ENCODE measurements at regions not wholly inside any gene's neighbourhood (a gene's known extent, or its start where the extent isn't known, plus 50 kb on each side); places are given as distances from the start of the nearest gene placed in this dataset.

DNA sequence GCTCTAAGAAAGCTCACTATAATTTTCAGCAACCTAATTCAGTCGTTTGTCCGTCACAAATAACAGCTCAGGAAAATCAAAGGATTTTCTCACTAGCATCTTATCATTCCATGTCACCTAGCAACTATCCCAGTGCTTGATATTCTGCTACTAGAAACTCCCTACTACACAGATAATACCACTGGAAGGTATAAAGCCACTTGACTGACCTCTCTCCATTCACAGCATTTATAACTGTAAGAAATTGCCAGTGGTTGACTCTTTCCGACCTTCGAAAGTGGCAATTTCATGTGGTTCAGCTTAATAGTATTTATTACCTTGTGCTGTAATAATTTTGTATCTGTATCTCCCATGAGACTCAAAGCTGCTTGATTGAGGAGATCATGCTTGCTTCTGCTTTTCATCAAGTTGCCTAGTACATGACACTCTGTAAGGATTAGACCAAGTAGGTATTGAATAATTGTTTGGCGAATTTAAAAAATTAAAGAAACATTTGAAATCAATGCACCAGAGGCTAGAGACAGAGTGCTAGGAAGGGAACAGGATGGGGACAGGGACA is 79.6 kb upstream of the TACR1 start:
- no peak overlapping the region for H2AFZ ChIP-seq
- peaks cover 26% of the 10 kb centered on the region for H3K4me1 Mint-ChIP-seq
- DNase-seq (ENCODE audit: low spot score) (no peak), ATAC-seq (no peak)
- no peak overlapping the region for H3K4me2 ChIP-seq
- H3K4me3 ChIP-seq = no peak overlapping the region
- H3K4me3 Mint-ChIP-seq = no peak overlapping the region
- no peaks in the 10 kb centered on the region for H4K20me1 ChIP-seq (replicated peaks; ENCODE audit: insufficient read depth)
- TF ChIP-seq ZNF331 (CRISPR knock-in tag; IDR thresholded peaks at IDR 0.05; ENCODE audit: low read depth) = no peak
- TF ChIP-seq POLR2AphosphoS5 (IDR thresholded peaks at IDR 0.05; ENCODE audit: low read depth) = no peak
- TF ChIP-seq, protein P1, sequence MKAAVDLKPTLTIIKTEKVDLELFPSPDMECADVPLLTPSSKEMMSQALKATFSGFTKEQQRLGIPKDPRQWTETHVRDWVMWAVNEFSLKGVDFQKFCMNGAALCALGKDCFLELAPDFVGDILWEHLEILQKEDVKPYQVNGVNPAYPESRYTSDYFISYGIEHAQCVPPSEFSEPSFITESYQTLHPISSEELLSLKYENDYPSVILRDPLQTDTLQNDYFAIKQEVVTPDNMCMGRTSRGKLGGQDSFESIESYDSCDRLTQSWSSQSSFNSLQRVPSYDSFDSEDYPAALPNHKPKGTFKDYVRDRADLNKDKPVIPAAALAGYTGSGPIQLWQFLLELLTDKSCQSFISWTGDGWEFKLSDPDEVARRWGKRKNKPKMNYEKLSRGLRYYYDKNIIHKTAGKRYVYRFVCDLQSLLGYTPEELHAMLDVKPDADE (IDR thresholded peaks at IDR 0.05) = no peak
- TF ChIP-seq STAT1 (IDR thresholded peaks at IDR 0.05; ENCODE audit: unreplicated experiment) = no peak
- TF ChIP-seq, protein P2, sequence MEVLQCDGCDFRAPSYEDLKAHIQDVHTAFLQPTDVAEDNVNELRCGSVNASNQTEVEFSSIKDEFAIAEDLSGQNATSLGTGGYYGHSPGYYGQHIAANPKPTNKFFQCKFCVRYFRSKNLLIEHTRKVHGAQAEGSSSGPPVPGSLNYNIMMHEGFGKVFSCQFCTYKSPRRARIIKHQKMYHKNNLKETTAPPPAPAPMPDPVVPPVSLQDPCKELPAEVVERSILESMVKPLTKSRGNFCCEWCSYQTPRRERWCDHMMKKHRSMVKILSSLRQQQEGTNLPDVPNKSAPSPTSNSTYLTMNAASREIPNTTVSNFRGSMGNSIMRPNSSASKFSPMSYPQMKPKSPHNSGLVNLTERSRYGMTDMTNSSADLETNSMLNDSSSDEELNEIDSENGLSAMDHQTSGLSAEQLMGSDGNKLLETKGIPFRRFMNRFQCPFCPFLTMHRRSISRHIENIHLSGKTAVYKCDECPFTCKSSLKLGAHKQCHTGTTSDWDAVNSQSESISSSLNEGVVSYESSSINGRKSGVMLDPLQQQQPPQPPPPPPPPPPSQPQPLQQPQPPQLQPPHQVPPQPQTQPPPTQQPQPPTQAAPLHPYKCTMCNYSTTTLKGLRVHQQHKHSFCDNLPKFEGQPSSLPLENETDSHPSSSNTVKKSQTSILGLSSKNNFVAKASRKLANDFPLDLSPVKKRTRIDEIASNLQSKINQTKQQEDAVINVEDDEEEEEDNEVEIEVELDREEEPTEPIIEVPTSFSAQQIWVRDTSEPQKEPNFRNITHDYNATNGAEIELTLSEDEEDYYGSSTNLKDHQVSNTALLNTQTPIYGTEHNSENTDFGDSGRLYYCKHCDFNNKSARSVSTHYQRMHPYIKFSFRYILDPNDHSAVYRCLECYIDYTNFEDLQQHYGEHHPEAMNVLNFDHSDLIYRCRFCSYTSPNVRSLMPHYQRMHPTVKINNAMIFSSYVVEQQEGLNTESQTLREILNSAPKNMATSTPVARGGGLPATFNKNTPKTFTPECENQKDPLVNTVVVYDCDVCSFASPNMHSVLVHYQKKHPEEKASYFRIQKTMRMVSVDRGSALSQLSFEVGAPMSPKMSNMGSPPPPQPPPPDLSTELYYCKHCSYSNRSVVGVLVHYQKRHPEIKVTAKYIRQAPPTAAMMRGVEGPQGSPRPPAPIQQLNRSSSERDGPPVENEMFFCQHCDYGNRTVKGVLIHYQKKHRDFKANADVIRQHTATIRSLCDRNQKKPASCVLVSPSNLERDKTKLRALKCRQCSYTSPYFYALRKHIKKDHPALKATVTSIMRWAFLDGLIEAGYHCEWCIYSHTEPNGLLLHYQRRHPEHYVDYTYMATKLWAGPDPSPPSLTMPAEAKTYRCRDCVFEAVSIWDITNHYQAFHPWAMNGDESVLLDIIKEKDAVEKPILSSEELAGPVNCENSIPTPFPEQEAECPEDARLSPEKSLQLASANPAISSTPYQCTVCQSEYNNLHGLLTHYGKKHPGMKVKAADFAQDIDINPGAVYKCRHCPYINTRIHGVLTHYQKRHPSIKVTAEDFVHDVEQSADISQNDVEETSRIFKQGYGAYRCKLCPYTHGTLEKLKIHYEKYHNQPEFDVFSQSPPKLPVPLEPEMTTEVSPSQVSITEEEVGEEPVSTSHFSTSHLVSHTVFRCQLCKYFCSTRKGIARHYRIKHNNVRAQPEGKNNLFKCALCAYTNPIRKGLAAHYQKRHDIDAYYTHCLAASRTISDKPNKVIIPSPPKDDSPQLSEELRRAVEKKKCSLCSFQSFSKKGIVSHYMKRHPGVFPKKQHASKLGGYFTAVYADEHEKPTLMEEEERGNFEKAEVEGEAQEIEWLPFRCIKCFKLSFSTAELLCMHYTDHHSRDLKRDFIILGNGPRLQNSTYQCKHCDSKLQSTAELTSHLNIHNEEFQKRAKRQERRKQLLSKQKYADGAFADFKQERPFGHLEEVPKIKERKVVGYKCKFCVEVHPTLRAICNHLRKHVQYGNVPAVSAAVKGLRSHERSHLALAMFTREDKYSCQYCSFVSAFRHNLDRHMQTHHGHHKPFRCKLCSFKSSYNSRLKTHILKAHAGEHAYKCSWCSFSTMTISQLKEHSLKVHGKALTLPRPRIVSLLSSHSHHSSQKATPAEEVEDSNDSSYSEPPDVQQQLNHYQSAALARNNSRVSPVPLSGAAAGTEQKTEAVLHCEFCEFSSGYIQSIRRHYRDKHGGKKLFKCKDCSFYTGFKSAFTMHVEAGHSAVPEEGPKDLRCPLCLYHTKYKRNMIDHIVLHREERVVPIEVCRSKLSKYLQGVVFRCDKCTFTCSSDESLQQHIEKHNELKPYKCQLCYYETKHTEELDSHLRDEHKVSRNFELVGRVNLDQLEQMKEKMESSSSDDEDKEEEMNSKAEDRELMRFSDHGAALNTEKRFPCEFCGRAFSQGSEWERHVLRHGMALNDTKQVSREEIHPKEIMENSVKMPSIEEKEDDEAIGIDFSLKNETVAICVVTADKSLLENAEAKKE (CRISPR knock-in tag; IDR thresholded peaks at IDR 0.05) = no peak
- no peak for TF ChIP-seq NANOG (IDR thresholded peaks at IDR 0.05; ENCODE audit: borderline replicate concordance)
- TF ChIP-seq EZH2phosphoT487 (IDR thresholded peaks at IDR 0.05; ENCODE audit: unreplicated experiment) = no peak
- TF ChIP-seq JUNB (IDR thresholded peaks at IDR 0.05; ENCODE audit: unreplicated experiment) = no peak
- no peak for TF ChIP-seq EZH2 (IDR thresholded peaks at IDR 0.05; ENCODE audit: low read depth, unreplicated experiment)
- H3K4me1 ChIP-seq (ENCODE audit: insufficient read depth) = peaks cover 23% of the 10 kb centered on the region
- H3K27me3 ChIP-seq (ENCODE audit: insufficient read depth) = no peaks in the 10 kb centered on the region
- H3K36me3 ChIP-seq (ENCODE audit: insufficient read depth) = no peaks in the 10 kb centered on the region
- no peaks in the 10 kb centered on the region for H3K36me3 Mint-ChIP-seq (ENCODE audit: low read depth)
- H3K79me2 ChIP-seq (replicated peaks; ENCODE audit: insufficient read depth) = no peaks in the 10 kb centered on the region
- H3K27ac ChIP-seq (ENCODE audit: low read depth) = no peak overlapping the region
- H3K27ac Mint-ChIP-seq = no peak overlapping the region
- H3K9me3 Mint-ChIP-seq = no peaks in the 10 kb centered on the region; the same call in 2 of the 3 replicates
- H3K27me3 Mint-ChIP-seq (ENCODE audit: insufficient read depth, low read depth, poor library complexity) = no peaks in the 10 kb centered on the region
- H3F3A ChIP-seq (replicated peaks; ENCODE audit: low read depth) = no peaks in the 10 kb centered on the region
- H3K9me2 ChIP-seq (ENCODE audit: insufficient read depth) = no peaks in the 10 kb centered on the region

Measured in GM23338 (cell line).